SU-DHL-6 (cell line): ENCODE measurements at regions not wholly inside any gene's neighbourhood (a gene's known extent, or its start where the extent isn't known, plus 50 kb on each side); places are given as distances from the start of the nearest gene placed in this dataset.

Source experiments
- CTCF ChIP-seq: fragments of 200-600 bp; sonication (generic); IDR thresholded peaks from one replicate; pipeline ENCODE4 v1.5.1; 2017; ENCODE audit warnings: antibody characterized with exemption, mild to moderate bottlenecking, low read length, moderate library complexity; ENCODE audit not compliant: insufficient read depth, poor library complexity, severe bottlenecking
- EZH2phosphoT487 ChIP-seq: fragments of 200-600 bp; sonication (generic), shearing (Covaris generic); conservative IDR thresholded peaks from 2 replicates; pipeline ENCODE4 v1.6.1; 2018; ENCODE audit warnings: mild to moderate bottlenecking, antibody characterized with exemption, low read length, moderate library complexity, mixed read lengths

DNA sequence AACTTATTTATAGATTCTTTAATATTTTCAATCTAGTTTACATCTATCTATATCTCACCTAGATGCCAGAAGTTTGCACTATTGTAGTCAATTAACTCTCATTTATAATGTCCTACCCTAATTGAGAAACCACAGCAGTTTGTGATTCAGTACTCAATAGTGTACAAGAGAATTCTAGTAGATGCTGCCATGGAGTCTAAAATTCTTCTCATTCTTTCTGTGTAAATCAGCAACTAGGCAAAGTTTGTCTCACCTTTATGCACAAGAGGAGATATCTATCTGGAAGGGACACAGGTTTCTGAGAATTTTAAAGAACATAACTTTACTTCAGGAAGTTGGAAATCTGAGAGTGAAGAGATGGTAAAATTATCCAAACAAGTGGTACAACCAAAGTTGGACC lies 173.0 kb upstream of the FBXL7 start:
- TF ChIP-seq CTCF: no peak
- no peak for TF ChIP-seq EZH2phosphoT487
